Panc1 (cell line): ENCODE measurements at regions not wholly inside any gene's neighbourhood (a gene's known extent, or its start where the extent isn't known, plus 50 kb on each side); places are given as distances from the start of the nearest gene placed in this dataset.

Experiments used
- ATAC-seq: fragments of 200-7000 bp; cut with Tn5 transposase; 2 replicates; pipeline ENCODE4 v1.9.1; 2020; ENCODE audit warnings: mild to moderate bottlenecking, moderate library complexity
- BruUV-seq: library from RNA; stranded (reverse); fragments of 400-500 nt; replicated peaks from 2 replicates; lab custom pipeline; 2021; lab: Mats Ljungman, UMichigan
- CTCF ChIA-PET: fragments of 300-600 bp; sonication (Branson Sonifier 250); formaldehyde crosslinking; loops from one replicate; lab custom pipeline; 2022; ENCODE audit warnings: antibody characterized with exemption; lab: Charles Lee
- POLR2A ChIA-PET: fragments of 300-600 bp; sonication (Branson Sonifier 250); formaldehyde crosslinking; loops from one replicate; lab custom pipeline; 2022; ENCODE audit warnings: antibody characterized with exemption; lab: Charles Lee
- DNase-seq: peaks from one replicate; pipeline ENCODE4 v3.0.0-alpha.2; 2010; ENCODE audit warnings: low read depth, low spot score
- H3K27ac ChIP-seq: 2 replicates; pipeline ENCODE4 v1.5.1; 2011; ENCODE audit warnings: mild to moderate bottlenecking, low read length, inconsistent platforms
- H3K27me3 ChIP-seq: fragments of 200-500 bp; sonication (Bioruptor generic); 2 replicates; pipeline ENCODE4 v1.6.0; 2014; ENCODE audit warnings: low read length, inconsistent platforms; ENCODE audit not compliant: control insufficient read depth, insufficient read depth
- H3K36me3 ChIP-seq: fragments of 200-500 bp; sonication (Bioruptor generic); 2 replicates; pipeline ENCODE4 v1.5.1; 2014; ENCODE audit warnings: inconsistent platforms, mild to moderate bottlenecking, low read length, moderate library complexity; ENCODE audit not compliant: control insufficient read depth, insufficient read depth
- H3K4me1 ChIP-seq: 2 replicates; pipeline ENCODE4 v1.5.1; 2011; ENCODE audit warnings: inconsistent platforms, mild to moderate bottlenecking, low read length, moderate library complexity; ENCODE audit not compliant: control insufficient read depth, insufficient read depth
- H3K4me3 ChIP-seq, 2 experiments: 2 replicates each; pipeline ENCODE4 v1.5.1; 2011 to 2012; ENCODE audit warnings: low read depth in 2 of 2, low read length in 2 of 2, mild to moderate bottlenecking in 2 of 2, inconsistent platforms in 1 of 2, moderate library complexity in 1 of 2
- H3K9me3 ChIP-seq: fragments of 200-500 bp; sonication (Bioruptor generic); 2 replicates; pipeline ENCODE4 v1.5.1; 2014; ENCODE audit warnings: low read depth, mild to moderate bottlenecking, inconsistent platforms, low read length, moderate library complexity; ENCODE audit not compliant: control insufficient read depth, insufficient read depth
- CTCF ChIP-seq: fragments of 450-650 bp; IDR thresholded peaks from 2 replicates; pipeline ENCODE4 v1.5.1; 2017; ENCODE audit warnings: mild to moderate bottlenecking
- POLR2AphosphoS5 ChIP-seq: IDR thresholded peaks from 2 replicates; pipeline ENCODE4 v1.6.1; 2012; ENCODE audit warnings: mild to moderate bottlenecking, low read depth, low read length, moderate library complexity
- REST ChIP-seq, 2 experiments: IDR thresholded peaks; 2 replicates each; pipeline ENCODE4 v1.6.1; 2011 to 2012; ENCODE audit warnings: low read depth in 2 of 2, control low read depth in 1 of 2, low read length in 1 of 2, mild to moderate bottlenecking in 1 of 2, moderate library complexity in 1 of 2; ENCODE audit not compliant: insufficient read depth in 1 of 2
- SIN3A ChIP-seq: IDR thresholded peaks from 2 replicates; pipeline ENCODE4 v1.6.1; 2012; ENCODE audit warnings: low read depth, mild to moderate bottlenecking, low read length, moderate library complexity, borderline replicate concordance; ENCODE audit not compliant: insufficient read depth
- TCF7L2 ChIP-seq: IDR thresholded peaks from 2 replicates; pipeline ENCODE4 v1.6.1; 2011; ENCODE audit warnings: mild to moderate bottlenecking, low read depth, low read length, inconsistent platforms
- in situ Hi-C: cut with HindIII; loops from 2 replicates; pipeline ENCODE4 v1.10.0; 2016; ENCODE audit warnings: low sequenced_read_pairs, low pct_unique_long_range_greater_than_20kb
- intact Hi-C: fragments of 100-400 bp; cut with micrococcal nuclease; formaldehyde crosslinking; loops from one replicate; pipeline ENCODE4 v1.10.0; 2022; ENCODE audit not compliant: unreplicated experiment

- Histone ChIP-seq H3K27me3 (no peaks in the 10 kb centered on the region), H3K27ac (no peak overlapping the region), H3K9me3 (no peaks in the 10 kb centered on the region), H3K4me3 (no peak overlapping the region), H3K4me1 (no peaks in the 10 kb centered on the region), H3K36me3 (no peaks in the 10 kb centered on the region)
- in situ Hi-C loops (no loop called here), intact Hi-C loops (no loop called here)
- no peak for ATAC-seq
- ChIA-PET CTCF (no interaction called here), POLR2A (no interaction called here)
- no TSS peak for BruUV-seq
- TF ChIP-seq SIN3A (no peak), TCF7L2 (no peak), REST (IDR thresholded peaks at IDR 0.05; ENCODE audit: insufficient read depth in 1 of 2, low read depth in 2 of 2, low read length in 1 of 2) (no peak), POLR2AphosphoS5 (no peak), CTCF (no peak)
- no peak for DNase-seq
These were observed 230.4 kb upstream of the KCNH8 start for GRCh38 chr3:18917923-18918322.

GRCh38 chr3:18902081-18902793 is 246.1 kb upstream of the KCNH8 start:
- H3K9me3 ChIP-seq: no peaks in the 10 kb centered on the region
- ATAC-seq: no peak
- H3K36me3 ChIP-seq: no peaks in the 10 kb centered on the region
- no peaks in the 10 kb centered on the region for H3K4me1 ChIP-seq
- POLR2A ChIA-PET: no interaction called here
- no peak for DNase-seq
- intact Hi-C loops (no loop called here), in situ Hi-C loops (no loop called here)
- no peak overlapping the region for H3K27ac ChIP-seq
- TF ChIP-seq CTCF (no peak), SIN3A (no peak), TCF7L2 (no peak), POLR2AphosphoS5 (no peak), REST (IDR thresholded peaks at IDR 0.05; ENCODE audit: insufficient read depth in 1 of 2, low read depth in 2 of 2, low read length in 1 of 2) (no peak)
- H3K27me3 ChIP-seq: no peaks in the 10 kb centered on the region
- CTCF ChIA-PET: no interaction called here
- BruUV-seq: no TSS peak
- no peak overlapping the region for H3K4me3 ChIP-seq
